HG03432 (cell line): ENCODE measurements at regions not wholly inside any gene's neighbourhood (a gene's known extent, or its start where the extent isn't known, plus 50 kb on each side); places are given as distances from the start of the nearest gene placed in this dataset.

Source experiments
- ATAC-seq: cut with Tn5 transposase; IDR thresholded peaks from one replicate; pipeline ENCODE4 v1.9.1; 2021; ENCODE audit warnings: mild to moderate bottlenecking, moderate library complexity; ENCODE audit not compliant: unreplicated experiment

DNA sequence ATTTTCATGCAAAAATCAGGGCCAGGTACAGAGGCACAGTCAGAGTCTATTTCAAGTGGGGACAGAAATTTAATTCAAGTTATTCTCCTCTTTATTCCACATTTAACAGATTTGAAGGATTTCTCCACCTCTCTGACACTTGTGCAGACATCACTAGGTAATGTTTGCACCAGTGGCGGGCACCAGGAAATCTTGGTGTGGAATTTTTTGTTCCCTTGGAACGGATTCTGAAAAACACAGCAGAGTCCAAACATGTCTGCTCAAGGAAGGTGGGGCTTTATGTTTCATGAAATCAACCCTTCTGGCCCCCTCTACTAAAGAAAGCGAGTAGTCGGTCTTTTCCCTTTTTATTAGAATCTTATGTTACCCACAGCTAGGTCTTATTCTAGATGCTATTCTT lies 271.2 kb upstream of the MDFIC2 start:
- ATAC-seq: no peak

GRCh38 chr3:70582803-70583202 lies 270.4 kb upstream of the MDFIC2 start:
- ATAC-seq: no peak

DNA sequence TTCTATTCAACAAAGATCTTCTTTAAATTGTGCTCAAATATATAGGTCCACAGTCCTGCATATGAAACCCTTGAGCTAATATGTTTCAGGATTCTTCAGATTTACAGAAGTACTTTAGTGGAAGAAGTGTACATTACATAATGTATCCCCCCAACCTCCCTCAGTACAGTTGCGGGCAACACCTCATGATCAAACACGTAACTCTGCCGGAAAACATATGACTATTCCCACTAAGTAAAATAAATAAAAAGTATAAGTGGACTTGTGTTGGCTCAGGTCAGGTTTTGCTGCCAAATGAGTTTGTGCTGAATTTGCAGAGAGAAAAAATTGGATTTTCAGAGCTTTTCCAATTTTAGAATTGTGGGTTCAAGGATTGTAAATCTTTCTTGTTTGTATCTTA lies 267.6 kb upstream of the MDFIC2 start:
- no peak for ATAC-seq

- ATAC-seq: no peak
Measured at GRCh38 chr3:70571696-70572095, 259.3 kb upstream of the MDFIC2 start.

DNA sequence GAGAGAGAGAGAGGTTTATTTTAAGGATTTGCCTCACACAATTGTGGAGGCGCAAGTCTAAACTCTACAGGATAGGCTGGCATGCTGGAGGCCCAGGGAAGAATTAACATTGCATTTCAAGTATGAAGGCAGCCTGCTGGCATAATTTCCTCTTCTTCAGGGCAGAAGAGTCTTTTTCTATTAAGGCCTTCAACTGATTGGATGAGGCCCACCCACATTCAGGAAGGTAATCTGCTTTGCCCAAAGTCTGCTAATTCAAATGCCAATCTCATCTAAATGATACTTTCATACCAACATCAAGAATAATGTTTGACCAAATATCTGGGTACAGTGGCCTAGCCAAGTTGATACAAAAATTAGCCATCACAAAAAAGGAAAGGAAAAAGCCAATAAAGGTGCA lies 258.1 kb upstream of the MDFIC2 start:
- no peak for ATAC-seq

GRCh38 chr3:70568626-70569025 lies 256.2 kb upstream of the MDFIC2 start:
- no peak for ATAC-seq

- no peak for ATAC-seq
Measured at GRCh38 chr3:70565861-70566260, 253.4 kb upstream of the MDFIC2 start.

DNA sequence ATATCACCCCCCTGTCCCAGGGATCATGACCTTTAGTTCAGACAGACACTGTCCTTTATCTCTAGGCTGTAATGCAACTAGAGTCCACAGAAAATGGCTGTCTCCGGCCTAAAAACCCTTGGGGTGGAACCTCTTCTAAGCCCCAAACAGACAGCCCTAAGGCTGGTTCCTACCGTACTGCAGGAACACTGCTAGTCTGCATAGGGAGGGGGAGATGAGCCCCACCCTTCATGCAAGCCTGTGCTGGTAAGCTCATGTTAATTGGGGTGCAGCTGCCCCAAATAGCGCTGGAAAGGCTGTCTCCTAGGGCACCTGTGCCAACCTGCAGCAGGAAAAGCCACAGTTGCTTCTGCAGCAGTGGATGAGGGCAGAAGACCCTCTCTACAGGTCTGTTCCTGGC lies 252.1 kb upstream of the MDFIC2 start:
- no peak for ATAC-seq

- ATAC-seq: no peak
Measured at GRCh38 chr3:70561796-70562195, 249.4 kb upstream of the MDFIC2 start.

GRCh38 chr3:70558956-70559355 lies 246.5 kb upstream of the MDFIC2 start:
- ATAC-seq: no peak

DNA sequence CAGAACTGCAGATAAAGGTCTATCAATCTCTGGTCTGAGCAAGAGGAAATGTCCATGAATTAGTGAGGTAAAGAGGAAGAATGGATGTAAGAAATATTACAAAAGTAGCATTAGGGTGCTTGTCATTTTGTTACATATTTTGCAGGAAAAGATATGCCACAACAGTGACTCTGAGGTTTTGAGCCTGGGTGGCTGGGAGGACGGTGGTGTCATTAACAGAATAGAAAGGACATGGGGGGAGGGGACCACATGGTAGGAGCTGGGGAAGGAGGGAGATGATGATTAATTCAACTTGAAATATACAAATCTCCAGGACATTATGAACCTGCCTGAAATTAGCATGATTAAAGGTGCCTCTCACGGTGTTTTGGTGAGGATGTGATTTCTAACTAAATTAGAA lies 245.5 kb upstream of the MDFIC2 start:
- no peak for ATAC-seq

DNA sequence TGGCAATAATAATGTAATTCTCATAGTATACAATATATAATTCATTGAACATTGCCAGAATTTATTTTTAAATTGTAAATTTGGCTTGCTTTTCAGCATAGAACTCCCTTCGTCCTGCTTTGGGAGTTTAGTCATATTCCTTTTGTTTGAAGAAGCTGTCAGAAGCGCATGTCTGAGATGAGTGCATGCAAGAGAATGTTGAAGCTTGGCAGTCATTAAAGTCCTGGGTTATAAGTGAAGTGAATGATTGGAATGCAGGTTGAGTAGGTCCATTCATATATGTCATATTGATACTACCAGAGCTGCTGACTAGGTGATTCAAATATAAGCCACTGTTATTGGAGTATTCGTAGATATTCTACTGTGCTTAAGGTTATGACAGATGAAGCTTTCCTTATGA lies 243.6 kb upstream of the MDFIC2 start:
- ATAC-seq: no peak

GRCh38 chr3:70554170-70554569 lies 241.7 kb upstream of the MDFIC2 start:
- no peak for ATAC-seq

GRCh38 chr3:70550723-70551319 lies 238.4 kb upstream of the MDFIC2 start:
- peak; percentile 92 for ATAC-seq

GRCh38 chr3:70546679-70547078 lies 234.2 kb upstream of the MDFIC2 start:
- no peak for ATAC-seq

DNA sequence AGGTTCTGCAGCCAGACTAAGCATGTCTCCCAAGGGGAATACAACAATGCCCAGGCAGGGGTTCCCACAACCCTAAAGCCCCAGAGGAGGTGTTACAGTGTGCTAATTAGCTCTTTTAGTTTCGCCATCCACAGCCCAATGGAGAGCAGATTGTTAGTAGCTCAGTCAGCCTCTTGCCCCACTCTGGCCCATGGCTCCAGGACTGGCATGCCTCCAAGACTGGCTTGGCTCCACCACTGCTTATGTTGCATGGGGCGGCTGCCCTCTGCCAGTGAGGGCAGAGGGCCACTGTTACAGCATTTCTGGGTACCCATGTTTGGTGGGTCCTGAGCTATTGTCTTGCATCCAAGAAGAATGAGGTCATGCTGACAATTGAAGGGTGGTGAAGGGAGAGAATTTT lies 231.1 kb upstream of the MDFIC2 start:
- ATAC-seq: no peak

- no peak for ATAC-seq
Measured at GRCh38 chr3:70539908-70540307, 227.5 kb upstream of the MDFIC2 start.

GRCh38 chr3:70532806-70533205 lies 220.4 kb upstream of the MDFIC2 start:
- ATAC-seq: no peak

GRCh38 chr3:70531838-70532489 lies 219.5 kb upstream of the MDFIC2 start:
- ATAC-seq: no peak

- ATAC-seq: no peak
Measured at GRCh38 chr3:70531063-70531657, 218.7 kb upstream of the MDFIC2 start.

GRCh38 chr3:70530626-70531025 lies 218.2 kb upstream of the MDFIC2 start:
- no peak for ATAC-seq

- ATAC-seq: no peak
Measured at GRCh38 chr3:70527026-70527425, 214.6 kb upstream of the MDFIC2 start.
